Gastroesophageal sphincter (tissue), 4 donors: ENCODE measurements at regions not wholly inside any gene's neighbourhood (a gene's known extent, or its start where the extent isn't known, plus 50 kb on each side); places are given as distances from the start of the nearest gene placed in this dataset.
"Not testable (repeated sequence)": the region's sequence is repeated elsewhere in the genome, so short reads cannot be mapped to it uniquely, and the experiment has no call there.

Experiments
- ATAC-seq: fragments of 150-250 bp; one replicate; pipeline ENCODE4 v1.9.1; 2016; ENCODE audit warnings: mild to moderate bottlenecking, moderate library complexity
- H3K27ac ChIP-seq, 4 donors: fragments of 200-600 bp; sonication (generic) in 3 of 4; 1 replicate in 3 of 4; 2 replicates in 1 of 4; pipeline ENCODE4 v1.5.1; 2016 to 2019
- H3K27me3 ChIP-seq: fragments of 200-600 bp; sonication (generic); one replicate; pipeline ENCODE4 v1.5.1; 2019
- H3K36me3 ChIP-seq, 2 donors: fragments of 200-600 bp; sonication (generic); one replicate each; pipeline ENCODE4 v1.5.1; 2019; ENCODE audit warnings: control low read depth in 1 of 2
- H3K4me1 ChIP-seq, 3 donors: fragments of 200-600 bp; sonication (generic); 1 replicate in 2 of 3; 2 replicates in 1 of 3; pipeline ENCODE4 v1.5.1; 2016 to 2019; ENCODE audit warnings: control low read depth in 2 of 3
- H3K4me3 ChIP-seq, 2 donors: fragments of 200-600 bp; sonication (generic); one replicate each; pipeline ENCODE4 v1.5.1; 2019; ENCODE audit warnings: mild to moderate bottlenecking in 1 of 2, moderate library complexity in 1 of 2
- H3K9me3 ChIP-seq, 3 donors: fragments of 200-600 bp; sonication (generic); one replicate each; pipeline ENCODE4 v1.5.1; 2017 to 2019; ENCODE audit warnings: control low read depth in 2 of 3
- CTCF ChIP-seq, 4 experiments: fragments of 200-600 bp in 2 of 4; fragments of 450-650 bp in 2 of 4; sonication (generic) in 1 of 4; IDR thresholded peaks; one replicate each; pipeline ENCODE4 v1.5.1; 2017 to 2019; ENCODE audit warnings: antibody characterized with exemption in 4 of 4, mild to moderate bottlenecking in 2 of 4, moderate library complexity in 2 of 4
- EP300 ChIP-seq: sonication (generic); formaldehyde crosslinking; IDR thresholded peaks from one replicate; pipeline ENCODE4 v1.6.1; 2017; ENCODE audit warnings: antibody characterized with exemption, mild to moderate bottlenecking
- POLR2A ChIP-seq, 2 donors: fragments of 450-650 bp; IDR thresholded peaks; one replicate each; pipeline ENCODE4 v1.6.1; 2017; ENCODE audit warnings: antibody characterized with exemption in 2 of 2, mild to moderate bottlenecking in 2 of 2, moderate library complexity in 1 of 2
- POLR2AphosphoS5 ChIP-seq: sonication (generic); formaldehyde crosslinking; IDR thresholded peaks from one replicate; pipeline ENCODE4 v1.6.1; 2017; ENCODE audit warnings: antibody characterized with exemption
- WGBS, 2 donors: methylation state at CpG; one replicate each; pipeline ENCODE4 v1.1.5; 2018; ENCODE audit warnings: low coverage in 1 of 2; 5-methylcytosine and 5-hydroxymethylcytosine counted together

DNA sequence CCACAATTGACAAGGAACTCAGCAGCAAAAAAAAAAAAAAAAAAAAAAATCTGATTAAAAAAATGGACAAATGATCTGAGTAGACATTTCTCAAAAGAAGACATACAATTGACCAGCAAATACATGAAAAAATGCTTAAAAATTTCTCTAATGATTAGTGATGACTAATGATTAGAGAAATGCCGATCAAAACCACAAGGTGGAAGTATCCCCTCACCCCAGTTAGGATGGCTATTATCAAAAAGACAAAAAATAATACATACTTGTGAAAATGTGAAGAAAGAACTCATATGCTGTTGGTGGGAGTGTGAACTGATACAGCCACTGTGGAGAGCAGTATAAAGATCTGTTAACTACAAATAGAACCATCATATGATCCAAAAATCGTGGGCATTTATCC lies 245.3 kb downstream of the OSTF1 start:
- 64 to 71% methylated on average over 2 of the region's 2 CpGs for WGBS, 2 donors
- ATAC-seq = no peak
- Histone ChIP-seq H3K4me3 (no peak overlapping the region), H3K4me1 (no peaks in the 10 kb centered on the region), H3K36me3 (no peaks in the 10 kb centered on the region), H3K27ac (no peak overlapping the region), H3K9me3 (peaks cover 0 to 6% (median 0%) of the 10 kb centered on the region in 3 donors), H3K27me3 (no peaks in the 10 kb centered on the region)
- TF ChIP-seq CTCF (IDR thresholded peaks at IDR 0.05) = peak in 3 of 4 experiments; percentile 39 to 42 (median 39)
- no peak for TF ChIP-seq EP300
- no peak for TF ChIP-seq POLR2AphosphoS5
- no peak for TF ChIP-seq POLR2A (IDR thresholded peaks at IDR 0.05)

GRCh38 chr9:75358846-75359245 lies 270.5 kb downstream of the OSTF1 start:
- ATAC-seq = no peak
- 57% methylated on average over 1 of the region's 1 CpG; no CpG with 5 or more reads in 1 of the 2 donors for WGBS, 2 donors
- TF ChIP-seq POLR2AphosphoS5 (no peak), CTCF (IDR thresholded peaks at IDR 0.05) (no peak), EP300 (no peak), POLR2A (IDR thresholded peaks at IDR 0.05) (no peak)

GRCh38 chr9:75359638-75360037 lies 271.3 kb downstream of the OSTF1 start:
- 40 to 67% methylated on average over 1 to 2 of the region's 3 CpGs for WGBS, 2 donors
- Histone ChIP-seq H3K36me3 (no peaks in the 10 kb centered on the region), H3K4me1 (no peaks in the 10 kb centered on the region), H3K9me3 (peaks cover 0 to 18% (median 0%) of the 10 kb centered on the region in 3 donors), H3K27ac (no peak overlapping the region), H3K4me3 (no peak overlapping the region), H3K27me3 (no peaks in the 10 kb centered on the region)
- no peak for ATAC-seq
- TF ChIP-seq POLR2AphosphoS5 (no peak), POLR2A (IDR thresholded peaks at IDR 0.05) (no peak), EP300 (no peak), CTCF (IDR thresholded peaks at IDR 0.05) (no peak)

More at GRCh38 chr9:75358846-75359245, 270.5 kb downstream of the OSTF1 start:
- no peak overlapping the region for H3K4me3 ChIP-seq
- H3K36me3 ChIP-seq = no peaks in the 10 kb centered on the region
- no peak overlapping the region for H3K27ac ChIP-seq
- no peaks in the 10 kb centered on the region for H3K4me1 ChIP-seq
- H3K9me3 ChIP-seq = peaks cover 0 to 14% (median 0%) of the 10 kb centered on the region in 3 donors
- H3K27me3 ChIP-seq = no peaks in the 10 kb centered on the region

- Histone ChIP-seq H3K4me3 (no peak overlapping the region), H3K27me3 (no peaks in the 10 kb centered on the region), H3K9me3 (peaks cover 0 to 18% (median 0%) of the 10 kb centered on the region in 3 donors), H3K36me3 (no peaks in the 10 kb centered on the region), H3K4me1 (no peaks in the 10 kb centered on the region), H3K27ac (no peak overlapping the region)
- ATAC-seq = no peak
- TF ChIP-seq POLR2A (IDR thresholded peaks at IDR 0.05) (no peak), POLR2AphosphoS5 (no peak), EP300 (no peak), CTCF (IDR thresholded peaks at IDR 0.05) (no peak)
- WGBS, 2 donors = 60 to 80% methylated on average over 2 to 3 of the region's 3 CpGs
Measured at GRCh38 chr9:75360252-75360651, 271.9 kb downstream of the OSTF1 start.

DNA sequence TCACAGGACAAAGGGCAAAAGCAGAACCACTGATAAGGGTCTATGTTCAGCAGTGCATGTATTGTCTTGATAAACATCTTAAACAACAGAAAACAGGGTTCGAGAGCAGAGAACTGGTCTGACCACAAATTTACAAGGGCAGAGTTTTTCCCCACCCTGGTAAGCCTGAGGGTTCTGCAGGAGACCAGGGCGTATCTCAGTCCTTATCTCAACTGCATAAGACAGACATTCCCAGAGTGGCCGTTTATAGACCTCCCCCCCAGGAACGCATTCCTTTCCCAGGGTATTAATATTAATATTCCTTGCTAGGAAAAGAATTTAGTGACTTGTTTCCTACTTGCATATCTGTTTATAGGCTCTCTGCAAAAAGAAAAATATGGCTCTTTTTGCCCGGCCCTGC lies 274.1 kb downstream of the OSTF1 start:
- H3K4me1 ChIP-seq, H3K27me3 ChIP-seq, H3K4me3 ChIP-seq, ATAC-seq, H3K36me3 ChIP-seq, H3K27ac ChIP-seq: not testable (repeated sequence)
- WGBS, 2 donors = 81 to 85% methylated on average over 3 to 5 of the region's 5 CpGs
- peaks cover 0 to 18% (median 0%) of the 10 kb centered on the region in 3 donors for H3K9me3 ChIP-seq
